HL-60 (cell line): ENCODE measurements at regions not wholly inside any gene's neighbourhood (a gene's known extent, or its start where the extent isn't known, plus 50 kb on each side); places are given as distances from the start of the nearest gene placed in this dataset.

Experiments
- DNase-seq, 2 experiments: peaks; one replicate each; pipeline ENCODE4 v3.0.0-alpha.2; 2010 to 2020; ENCODE audit warnings: low read depth in 1 of 2, low spot score in 1 of 2
- H3K27ac ChIP-seq: fragments of 250-450 bp; sonication (Bioruptor Pico); replicated peaks from 2 replicates; pipeline ENCODE4 v1.5.1; 2020; ENCODE audit warnings: mild to moderate bottlenecking, moderate library complexity
- H3K27me3 ChIP-seq: fragments of 250-450 bp; sonication (Bioruptor Pico); 2 replicates; pipeline ENCODE4 v1.5.1; 2021; ENCODE audit warnings: mild to moderate bottlenecking, moderate library complexity; ENCODE audit not compliant: insufficient read depth, poor library complexity, severe bottlenecking
- H3K4me3 ChIP-seq: replicated peaks from 2 replicates; pipeline ENCODE4 v1.5.1; 2011; ENCODE audit warnings: mild to moderate bottlenecking, control low read depth, low read length; ENCODE audit not compliant: insufficient read depth
- GABPA ChIP-seq: IDR thresholded peaks from 2 replicates; pipeline ENCODE4 v1.6.1; 2012; ENCODE audit warnings: low read depth
- POLR2AphosphoS5 ChIP-seq: IDR thresholded peaks from 2 replicates; pipeline ENCODE4 v1.6.1; 2012; ENCODE audit warnings: low read depth
- SPI1 ChIP-seq: IDR thresholded peaks from 2 replicates; pipeline ENCODE4 v1.6.1; 2012; ENCODE audit warnings: low read depth, mild to moderate bottlenecking, borderline replicate concordance
- TF ChIP-seq, protein P1 (sequence below): IDR thresholded peaks from 2 replicates; pipeline ENCODE4 v1.6.1; 2012; ENCODE audit warnings: low read depth; ENCODE audit not compliant: insufficient replicate concordance
- TF ChIP-seq, protein P2 (sequence below): IDR thresholded peaks from one replicate; pipeline ENCODE4 v1.5.1; 2011; ENCODE audit warnings: low read length, control low read depth, inconsistent platforms; ENCODE audit not compliant: insufficient read depth

DNA sequence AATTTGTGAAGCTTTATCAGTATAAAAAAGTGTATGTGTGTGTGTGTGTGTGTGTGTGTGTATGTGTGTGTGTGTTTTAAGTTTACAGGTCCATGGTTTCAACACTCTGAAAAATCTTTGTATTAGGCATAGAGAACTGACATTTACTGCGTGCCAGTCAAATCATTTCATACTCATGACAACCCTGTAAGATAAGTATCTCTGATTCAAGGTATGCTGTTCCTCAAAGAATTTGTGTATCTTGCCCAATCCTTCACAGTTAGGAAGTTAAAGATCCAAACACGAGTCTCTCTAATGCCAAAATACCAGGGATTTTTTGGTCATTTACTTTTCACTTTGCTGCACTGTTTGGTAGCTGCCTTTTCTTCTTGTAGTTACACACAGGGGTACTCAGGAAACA, 1121.3 kb upstream of the AUTS2 start:
- TF ChIP-seq SPI1 (no peak), POLR2AphosphoS5 (no peak), GABPA (no peak)
- TF ChIP-seq, protein P1, sequence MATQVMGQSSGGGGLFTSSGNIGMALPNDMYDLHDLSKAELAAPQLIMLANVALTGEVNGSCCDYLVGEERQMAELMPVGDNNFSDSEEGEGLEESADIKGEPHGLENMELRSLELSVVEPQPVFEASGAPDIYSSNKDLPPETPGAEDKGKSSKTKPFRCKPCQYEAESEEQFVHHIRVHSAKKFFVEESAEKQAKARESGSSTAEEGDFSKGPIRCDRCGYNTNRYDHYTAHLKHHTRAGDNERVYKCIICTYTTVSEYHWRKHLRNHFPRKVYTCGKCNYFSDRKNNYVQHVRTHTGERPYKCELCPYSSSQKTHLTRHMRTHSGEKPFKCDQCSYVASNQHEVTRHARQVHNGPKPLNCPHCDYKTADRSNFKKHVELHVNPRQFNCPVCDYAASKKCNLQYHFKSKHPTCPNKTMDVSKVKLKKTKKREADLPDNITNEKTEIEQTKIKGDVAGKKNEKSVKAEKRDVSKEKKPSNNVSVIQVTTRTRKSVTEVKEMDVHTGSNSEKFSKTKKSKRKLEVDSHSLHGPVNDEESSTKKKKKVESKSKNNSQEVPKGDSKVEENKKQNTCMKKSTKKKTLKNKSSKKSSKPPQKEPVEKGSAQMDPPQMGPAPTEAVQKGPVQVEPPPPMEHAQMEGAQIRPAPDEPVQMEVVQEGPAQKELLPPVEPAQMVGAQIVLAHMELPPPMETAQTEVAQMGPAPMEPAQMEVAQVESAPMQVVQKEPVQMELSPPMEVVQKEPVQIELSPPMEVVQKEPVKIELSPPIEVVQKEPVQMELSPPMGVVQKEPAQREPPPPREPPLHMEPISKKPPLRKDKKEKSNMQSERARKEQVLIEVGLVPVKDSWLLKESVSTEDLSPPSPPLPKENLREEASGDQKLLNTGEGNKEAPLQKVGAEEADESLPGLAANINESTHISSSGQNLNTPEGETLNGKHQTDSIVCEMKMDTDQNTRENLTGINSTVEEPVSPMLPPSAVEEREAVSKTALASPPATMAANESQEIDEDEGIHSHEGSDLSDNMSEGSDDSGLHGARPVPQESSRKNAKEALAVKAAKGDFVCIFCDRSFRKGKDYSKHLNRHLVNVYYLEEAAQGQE, result no peak
- TF ChIP-seq, protein P2, sequence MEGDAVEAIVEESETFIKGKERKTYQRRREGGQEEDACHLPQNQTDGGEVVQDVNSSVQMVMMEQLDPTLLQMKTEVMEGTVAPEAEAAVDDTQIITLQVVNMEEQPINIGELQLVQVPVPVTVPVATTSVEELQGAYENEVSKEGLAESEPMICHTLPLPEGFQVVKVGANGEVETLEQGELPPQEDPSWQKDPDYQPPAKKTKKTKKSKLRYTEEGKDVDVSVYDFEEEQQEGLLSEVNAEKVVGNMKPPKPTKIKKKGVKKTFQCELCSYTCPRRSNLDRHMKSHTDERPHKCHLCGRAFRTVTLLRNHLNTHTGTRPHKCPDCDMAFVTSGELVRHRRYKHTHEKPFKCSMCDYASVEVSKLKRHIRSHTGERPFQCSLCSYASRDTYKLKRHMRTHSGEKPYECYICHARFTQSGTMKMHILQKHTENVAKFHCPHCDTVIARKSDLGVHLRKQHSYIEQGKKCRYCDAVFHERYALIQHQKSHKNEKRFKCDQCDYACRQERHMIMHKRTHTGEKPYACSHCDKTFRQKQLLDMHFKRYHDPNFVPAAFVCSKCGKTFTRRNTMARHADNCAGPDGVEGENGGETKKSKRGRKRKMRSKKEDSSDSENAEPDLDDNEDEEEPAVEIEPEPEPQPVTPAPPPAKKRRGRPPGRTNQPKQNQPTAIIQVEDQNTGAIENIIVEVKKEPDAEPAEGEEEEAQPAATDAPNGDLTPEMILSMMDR, result no peak
- Histone ChIP-seq H3K4me3 (no peak overlapping the region), H3K27me3 (no peaks in the 10 kb centered on the region), H3K27ac (no peak overlapping the region)
- DNase-seq, result no peak

DNA sequence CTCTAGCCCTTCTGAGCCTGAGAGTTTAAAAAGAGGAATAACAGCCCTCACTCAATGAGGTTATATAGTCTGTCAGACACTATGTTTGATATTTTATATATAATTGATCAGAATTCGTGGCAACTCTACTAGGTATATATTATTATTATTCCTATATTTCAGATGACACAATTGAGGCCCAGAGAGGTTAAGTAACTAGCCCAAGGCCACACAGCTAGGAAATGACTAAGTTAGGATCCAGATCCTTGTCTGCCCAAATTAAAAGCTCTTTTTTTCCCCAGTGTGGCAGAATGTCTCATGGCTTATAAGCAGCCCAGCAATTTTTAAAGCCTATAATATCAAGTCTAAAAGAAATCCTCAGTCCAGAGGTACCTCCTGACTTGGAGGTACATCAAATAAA, 1119.9 kb upstream of the AUTS2 start:
- no peak for DNase-seq
- TF ChIP-seq SPI1 (no peak), POLR2AphosphoS5 (no peak), GABPA (no peak)
- TF ChIP-seq, protein P1, result no peak
- TF ChIP-seq, protein P2, result no peak
- H3K4me3 ChIP-seq, result no peak overlapping the region
- H3K27ac ChIP-seq, result no peak overlapping the region
- H3K27me3 ChIP-seq, result no peaks in the 10 kb centered on the region

DNA sequence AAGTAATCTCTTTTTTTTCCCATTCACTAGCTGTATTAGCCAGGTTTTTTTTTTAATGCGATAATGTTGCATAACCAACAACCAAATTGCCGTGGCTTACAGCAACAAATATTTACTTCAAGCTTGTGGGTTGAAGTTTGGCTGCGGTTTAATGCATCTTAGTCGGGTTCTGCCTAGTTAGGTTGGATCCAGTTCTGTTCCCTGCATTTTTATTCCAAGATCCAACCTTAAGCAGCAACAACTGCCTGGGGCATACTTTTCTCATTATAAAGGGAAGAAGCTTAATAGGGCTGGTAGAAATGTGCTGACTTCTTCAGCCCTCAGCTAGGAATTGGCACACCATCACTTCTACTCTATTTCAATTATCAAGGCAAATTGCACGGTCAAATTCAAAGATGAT, 1115.5 kb upstream of the AUTS2 start:
- H3K27ac ChIP-seq, result no peak overlapping the region
- no peaks in the 10 kb centered on the region for H3K27me3 ChIP-seq
- DNase-seq, result no peak
- no peak overlapping the region for H3K4me3 ChIP-seq
- no peak for TF ChIP-seq POLR2AphosphoS5
- TF ChIP-seq, protein P2, result no peak
- TF ChIP-seq GABPA, result no peak
- TF ChIP-seq SPI1, result no peak
- TF ChIP-seq, protein P1, result no peak
